ENCODE measurements at regions not wholly inside any gene's neighbourhood (a gene's known extent, or its start where the extent isn't known, plus 50 kb on each side); places are given as distances from the start of the nearest gene placed in this dataset.

GRCh38 chr3:181265750-181266333 lies 276.3 kb upstream of the DNAJC19 start:
- Histone ChIP-seq H3K9me3 (ENCODE audit: control insufficient read depth in 5 of 5, low read length in 5 of 5) (peaks cover 0 to 3% (median 0%) of the 10 kb centered on the region in 5 donors), H3K9ac (ENCODE audit: low read length in 5 of 5) (no peak overlapping the region), H3K4me3 (ENCODE audit: low read depth in 1 of 5, low read length in 5 of 5) (peak overlapping the region in 3 of 5 donors; percentile 30 to 44 (median 33)), H3K36me3 (ENCODE audit: control insufficient read depth in 5 of 5, insufficient read depth in 5 of 5, low read length in 5 of 5) (no peaks in the 10 kb centered on the region), H3K4me1 (ENCODE audit: control insufficient read depth in 5 of 5, insufficient read depth in 5 of 5, low read length in 5 of 5) (no peaks in the 10 kb centered on the region), H3K27ac (ENCODE audit: low read depth, low read length) (no peak overlapping the region), H3K27me3 (ENCODE audit: control insufficient read depth in 5 of 5, insufficient read depth in 4 of 5, low read length in 5 of 5) (no peaks in the 10 kb centered on the region)

DNA sequence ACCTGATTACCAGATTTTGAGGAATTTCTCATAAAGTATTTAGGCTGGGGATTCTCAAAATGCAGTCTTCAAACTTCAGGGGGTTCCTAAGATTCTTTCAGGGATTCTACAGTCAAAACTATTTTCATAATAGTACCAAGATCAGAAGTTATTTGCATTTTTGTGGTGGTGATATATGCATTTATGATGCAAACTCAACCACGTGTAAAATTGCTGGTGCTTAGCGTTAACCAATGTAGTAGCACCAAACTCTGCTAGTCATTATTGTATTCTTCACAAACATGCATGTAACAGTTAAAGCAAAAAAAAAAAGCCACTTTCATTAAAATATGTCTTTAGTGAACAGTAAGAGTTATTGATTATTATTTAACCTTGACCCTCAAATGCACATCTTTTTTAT lies 274.9 kb upstream of the DNAJC19 start:
- Histone ChIP-seq H3K36me3 (ENCODE audit: control insufficient read depth in 5 of 5, insufficient read depth in 5 of 5, low read length in 5 of 5) (no peaks in the 10 kb centered on the region), H3K27ac (ENCODE audit: low read depth, low read length) (no peak overlapping the region), H3K4me1 (ENCODE audit: control insufficient read depth in 5 of 5, insufficient read depth in 5 of 5, low read length in 5 of 5) (no peaks in the 10 kb centered on the region), H3K4me3 (ENCODE audit: low read depth in 1 of 5, low read length in 5 of 5) (no peak overlapping the region), H3K27me3 (ENCODE audit: control insufficient read depth in 5 of 5, insufficient read depth in 4 of 5, low read length in 5 of 5) (no peaks in the 10 kb centered on the region), H3K9ac (ENCODE audit: low read length in 5 of 5) (no peak overlapping the region), H3K9me3 (ENCODE audit: control insufficient read depth in 5 of 5, low read length in 5 of 5) (peaks cover 0 to 3% (median 0%) of the 10 kb centered on the region in 5 donors)

DNA sequence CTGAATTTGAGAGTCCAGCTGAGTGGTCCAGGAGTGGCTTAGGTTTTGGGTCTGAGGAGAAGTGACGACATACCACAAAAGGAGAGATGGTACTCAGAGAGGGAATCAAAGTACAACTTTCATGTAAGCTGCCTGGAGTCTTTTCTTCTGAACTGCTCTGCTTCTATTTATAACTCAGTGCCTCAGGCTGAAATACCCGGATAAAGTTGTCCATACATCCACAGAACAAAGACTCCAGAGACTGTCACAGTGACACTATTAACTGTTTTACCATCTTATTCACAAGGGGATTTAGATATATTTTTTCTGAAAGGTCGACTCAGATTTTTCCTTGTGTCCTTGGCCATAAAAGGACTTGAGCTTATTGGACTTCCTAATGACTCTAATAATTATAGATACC lies 264.3 kb upstream of the DNAJC19 start:
- H3K4me1 ChIP-seq (ENCODE audit: control insufficient read depth in 5 of 5, insufficient read depth in 5 of 5, low read length in 5 of 5): no peaks in the 10 kb centered on the region
- H3K4me3 ChIP-seq (ENCODE audit: low read depth in 1 of 5, low read length in 5 of 5): no peak overlapping the region
- H3K27me3 ChIP-seq (ENCODE audit: control insufficient read depth in 5 of 5, insufficient read depth in 4 of 5, low read length in 5 of 5): no peaks in the 10 kb centered on the region
- no peaks in the 10 kb centered on the region for H3K36me3 ChIP-seq (ENCODE audit: control insufficient read depth in 5 of 5, insufficient read depth in 5 of 5, low read length in 5 of 5)
- H3K9ac ChIP-seq (ENCODE audit: low read length in 5 of 5): no peak overlapping the region
- no peak overlapping the region for H3K27ac ChIP-seq (ENCODE audit: low read depth, low read length)
- no peaks in the 10 kb centered on the region for H3K9me3 ChIP-seq (ENCODE audit: control insufficient read depth in 5 of 5, low read length in 5 of 5)

DNA sequence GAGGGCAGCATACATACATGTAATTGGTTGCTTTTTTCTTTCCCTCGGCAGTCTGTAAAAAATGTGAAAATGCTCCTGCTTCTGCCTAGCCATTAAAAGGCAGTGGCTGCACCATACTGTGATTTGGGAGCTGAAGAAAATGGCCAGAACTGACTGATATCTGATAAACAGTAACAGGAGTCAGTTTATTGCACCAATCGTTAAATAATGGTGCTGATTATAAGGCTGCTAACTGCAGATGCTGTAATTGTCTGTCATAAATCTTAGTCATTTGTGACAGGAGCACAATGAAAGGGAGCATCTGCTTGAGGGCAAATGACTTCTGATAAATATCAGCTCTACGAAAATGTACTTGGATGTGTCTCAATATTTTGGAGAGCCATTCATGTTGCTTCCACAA lies 263.1 kb upstream of the DNAJC19 start:
- no peaks in the 10 kb centered on the region for H3K9me3 ChIP-seq (ENCODE audit: control insufficient read depth in 5 of 5, low read length in 5 of 5)
- no peaks in the 10 kb centered on the region for H3K36me3 ChIP-seq (ENCODE audit: control insufficient read depth in 5 of 5, insufficient read depth in 5 of 5, low read length in 5 of 5)
- H3K27ac ChIP-seq (ENCODE audit: low read depth, low read length): no peak overlapping the region
- H3K27me3 ChIP-seq (ENCODE audit: control insufficient read depth in 5 of 5, insufficient read depth in 4 of 5, low read length in 5 of 5): no peaks in the 10 kb centered on the region
- no peak overlapping the region for H3K9ac ChIP-seq (ENCODE audit: low read length in 5 of 5)
- no peaks in the 10 kb centered on the region for H3K4me1 ChIP-seq (ENCODE audit: control insufficient read depth in 5 of 5, insufficient read depth in 5 of 5, low read length in 5 of 5)
- H3K4me3 ChIP-seq (ENCODE audit: low read depth in 1 of 5, low read length in 5 of 5): no peak overlapping the region

- Histone ChIP-seq H3K4me3 (ENCODE audit: low read depth in 1 of 5, low read length in 5 of 5) (no peak overlapping the region), H3K9me3 (ENCODE audit: control insufficient read depth in 5 of 5, low read length in 5 of 5) (no peaks in the 10 kb centered on the region), H3K27ac (ENCODE audit: low read depth, low read length) (no peak overlapping the region), H3K4me1 (ENCODE audit: control insufficient read depth in 5 of 5, insufficient read depth in 5 of 5, low read length in 5 of 5) (no peaks in the 10 kb centered on the region), H3K36me3 (ENCODE audit: control insufficient read depth in 5 of 5, insufficient read depth in 5 of 5, low read length in 5 of 5) (no peaks in the 10 kb centered on the region), H3K9ac (ENCODE audit: low read length in 5 of 5) (no peak overlapping the region), H3K27me3 (ENCODE audit: control insufficient read depth in 5 of 5, insufficient read depth in 4 of 5, low read length in 5 of 5) (no peaks in the 10 kb centered on the region)
Measured at GRCh38 chr3:181250714-181251113, 261.2 kb upstream of the DNAJC19 start.

DNA sequence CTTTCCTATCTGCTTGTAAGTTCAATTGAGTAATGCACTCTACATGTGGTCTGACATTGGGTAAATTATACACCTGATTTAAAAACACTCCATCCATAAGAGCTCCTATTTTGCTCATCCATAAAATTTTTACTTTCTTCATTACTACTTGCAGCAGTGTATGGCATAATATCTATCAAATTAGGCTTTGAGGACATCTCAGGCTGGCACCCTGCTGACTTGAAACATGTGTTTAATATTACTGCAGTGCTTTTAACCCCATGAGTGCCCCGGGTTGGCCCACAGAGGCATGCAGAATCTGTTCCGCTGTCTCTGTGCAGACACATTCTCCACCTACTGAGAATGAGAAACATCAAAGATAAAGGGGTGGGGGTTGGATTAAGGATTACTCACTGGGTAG lies 249.9 kb upstream of the DNAJC19 start:
- Histone ChIP-seq H3K27me3 (ENCODE audit: control insufficient read depth in 5 of 5, insufficient read depth in 4 of 5, low read length in 5 of 5) (no peaks in the 10 kb centered on the region), H3K4me3 (ENCODE audit: low read depth in 1 of 5, low read length in 5 of 5) (no peak overlapping the region), H3K4me1 (ENCODE audit: control insufficient read depth in 5 of 5, insufficient read depth in 5 of 5, low read length in 5 of 5) (no peaks in the 10 kb centered on the region), H3K9me3 (ENCODE audit: control insufficient read depth in 5 of 5, low read length in 5 of 5) (no peaks in the 10 kb centered on the region), H3K27ac (ENCODE audit: low read depth, low read length) (no peak overlapping the region), H3K36me3 (ENCODE audit: control insufficient read depth in 5 of 5, insufficient read depth in 5 of 5, low read length in 5 of 5) (no peaks in the 10 kb centered on the region), H3K9ac (ENCODE audit: low read length in 5 of 5) (no peak overlapping the region)

GRCh38 chr3:181230258-181230657 lies 240.7 kb upstream of the DNAJC19 start:
- Histone ChIP-seq H3K4me3 (ENCODE audit: low read depth in 1 of 5, low read length in 5 of 5) (no peak overlapping the region), H3K27me3 (ENCODE audit: control insufficient read depth in 5 of 5, insufficient read depth in 4 of 5, low read length in 5 of 5) (no peaks in the 10 kb centered on the region), H3K9me3 (ENCODE audit: control insufficient read depth in 5 of 5, low read length in 5 of 5) (no peaks in the 10 kb centered on the region), H3K9ac (ENCODE audit: low read length in 5 of 5) (no peak overlapping the region), H3K27ac (ENCODE audit: low read depth, low read length) (no peak overlapping the region), H3K4me1 (ENCODE audit: control insufficient read depth in 5 of 5, insufficient read depth in 5 of 5, low read length in 5 of 5) (no peaks in the 10 kb centered on the region), H3K36me3 (ENCODE audit: control insufficient read depth in 5 of 5, insufficient read depth in 5 of 5, low read length in 5 of 5) (no peaks in the 10 kb centered on the region)

DNA sequence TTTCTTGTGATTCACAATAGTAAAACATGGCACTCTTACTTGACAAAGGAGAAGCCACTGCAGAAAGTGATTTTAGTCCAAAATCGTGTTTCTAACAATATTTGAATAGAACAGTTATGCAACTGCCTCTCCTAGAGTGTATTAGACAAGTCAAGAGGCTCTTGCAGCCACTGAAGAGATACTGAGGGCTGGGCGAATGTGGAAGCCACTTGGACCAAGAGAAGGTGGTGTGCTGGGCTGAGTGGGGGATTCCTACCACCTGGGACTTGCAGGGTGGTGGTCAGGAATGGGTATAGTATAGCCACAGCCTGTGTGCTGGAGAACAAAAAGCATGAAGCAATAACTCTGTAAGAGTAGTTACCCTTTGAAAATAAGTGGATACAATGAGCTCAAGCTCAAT lies 223.8 kb upstream of the DNAJC19 start:
- Histone ChIP-seq H3K9me3 (ENCODE audit: control insufficient read depth in 5 of 5, low read length in 5 of 5) (no peaks in the 10 kb centered on the region), H3K4me3 (ENCODE audit: low read depth in 1 of 5, low read length in 5 of 5) (no peak overlapping the region), H3K36me3 (ENCODE audit: control insufficient read depth in 5 of 5, insufficient read depth in 5 of 5, low read length in 5 of 5) (no peaks in the 10 kb centered on the region), H3K27me3 (ENCODE audit: control insufficient read depth in 5 of 5, insufficient read depth in 4 of 5, low read length in 5 of 5) (no peaks in the 10 kb centered on the region), H3K4me1 (ENCODE audit: control insufficient read depth in 5 of 5, insufficient read depth in 5 of 5, low read length in 5 of 5) (no peaks in the 10 kb centered on the region), H3K27ac (ENCODE audit: low read depth, low read length) (no peak overlapping the region), H3K9ac (ENCODE audit: low read length in 5 of 5) (no peak overlapping the region)

- Histone ChIP-seq H3K4me3 (ENCODE audit: low read depth in 1 of 5, low read length in 5 of 5) (no peak overlapping the region), H3K9me3 (ENCODE audit: control insufficient read depth in 5 of 5, low read length in 5 of 5) (no peaks in the 10 kb centered on the region), H3K27ac (ENCODE audit: low read depth, low read length) (no peak overlapping the region), H3K4me1 (ENCODE audit: control insufficient read depth in 5 of 5, insufficient read depth in 5 of 5, low read length in 5 of 5) (no peaks in the 10 kb centered on the region), H3K36me3 (ENCODE audit: control insufficient read depth in 5 of 5, insufficient read depth in 5 of 5, low read length in 5 of 5) (no peaks in the 10 kb centered on the region), H3K9ac (ENCODE audit: low read length in 5 of 5) (no peak overlapping the region), H3K27me3 (ENCODE audit: control insufficient read depth in 5 of 5, insufficient read depth in 4 of 5, low read length in 5 of 5) (no peaks in the 10 kb centered on the region)
Measured at GRCh38 chr3:181212271-181212670, 222.7 kb upstream of the DNAJC19 start.

DNA sequence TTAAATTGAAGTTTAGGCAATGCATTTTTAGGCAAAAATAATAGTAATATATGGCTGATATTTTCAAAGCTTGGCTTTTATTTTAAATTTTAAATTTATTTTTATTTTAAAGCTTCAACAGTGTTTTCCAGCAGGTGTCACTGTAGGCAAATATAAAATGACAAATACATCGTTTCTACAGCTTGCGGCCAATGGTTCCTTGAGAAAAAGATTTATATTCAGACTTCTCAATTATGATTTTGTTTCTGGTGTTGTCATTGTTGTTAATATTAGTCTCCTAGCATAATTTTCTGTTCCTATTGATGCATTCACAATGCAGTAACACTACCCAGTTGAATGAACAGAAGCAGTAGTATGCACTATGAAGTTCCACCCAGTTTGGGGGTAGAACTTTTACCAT lies 220.7 kb upstream of the DNAJC19 start:
- Histone ChIP-seq H3K27ac (ENCODE audit: low read depth, low read length) (no peak overlapping the region), H3K9me3 (ENCODE audit: control insufficient read depth in 5 of 5, low read length in 5 of 5) (no peaks in the 10 kb centered on the region), H3K27me3 (ENCODE audit: control insufficient read depth in 5 of 5, insufficient read depth in 4 of 5, low read length in 5 of 5) (no peaks in the 10 kb centered on the region), H3K4me1 (ENCODE audit: control insufficient read depth in 5 of 5, insufficient read depth in 5 of 5, low read length in 5 of 5) (no peaks in the 10 kb centered on the region), H3K9ac (ENCODE audit: low read length in 5 of 5) (no peak overlapping the region), H3K4me3 (ENCODE audit: low read depth in 1 of 5, low read length in 5 of 5) (no peak overlapping the region), H3K36me3 (ENCODE audit: control insufficient read depth in 5 of 5, insufficient read depth in 5 of 5, low read length in 5 of 5) (no peaks in the 10 kb centered on the region)

DNA sequence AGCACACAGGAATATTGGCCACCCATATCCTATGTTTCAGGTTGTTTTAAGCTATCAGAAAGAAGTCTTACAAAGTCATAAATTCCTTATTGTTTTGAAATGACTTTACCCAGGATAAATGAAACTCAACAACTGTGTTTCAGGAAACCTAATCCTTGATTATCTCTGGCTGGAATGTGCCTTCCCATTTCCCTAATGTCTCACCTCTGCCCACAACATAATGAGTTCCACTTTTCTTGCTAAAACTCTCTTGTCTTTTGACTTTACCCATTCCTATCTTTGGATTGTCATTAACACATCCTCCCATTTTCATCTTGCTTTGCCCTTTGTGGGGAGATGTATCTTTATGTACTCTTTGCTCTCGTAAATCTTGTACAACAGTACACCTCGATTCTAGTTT lies 200.0 kb upstream of the DNAJC19 start:
- Histone ChIP-seq H3K27me3 (ENCODE audit: control insufficient read depth in 5 of 5, insufficient read depth in 4 of 5, low read length in 5 of 5) (no peaks in the 10 kb centered on the region), H3K4me1 (ENCODE audit: control insufficient read depth in 5 of 5, insufficient read depth in 5 of 5, low read length in 5 of 5) (no peaks in the 10 kb centered on the region), H3K4me3 (ENCODE audit: low read depth in 1 of 5, low read length in 5 of 5) (no peak overlapping the region), H3K9ac (ENCODE audit: low read length in 5 of 5) (no peak overlapping the region), H3K36me3 (ENCODE audit: control insufficient read depth in 5 of 5, insufficient read depth in 5 of 5, low read length in 5 of 5) (no peaks in the 10 kb centered on the region), H3K27ac (ENCODE audit: low read depth, low read length) (no peak overlapping the region), H3K9me3 (ENCODE audit: control insufficient read depth in 5 of 5, low read length in 5 of 5) (no peaks in the 10 kb centered on the region)
